ENCODE measurements at regions not wholly inside any gene's neighbourhood (a gene's known extent, or its start where the extent isn't known, plus 50 kb on each side); places are given as distances from the start of the nearest gene placed in this dataset.
"Not testable (repeated sequence)": the region's sequence is repeated elsewhere in the genome, so short reads cannot be mapped to it uniquely, and the experiment has no call there.

GRCh38 chr12:84034871-84035270 is 877.7 kb downstream of the SLC6A15 start:
- no peak for DNase-seq (ENCODE audit: low read depth)
- TF ChIP-seq CTCF (IDR thresholded peaks at IDR 0.05; ENCODE audit: low read length, missing control alignments): no peak
- H3K4me3 ChIP-seq (replicated peaks; ENCODE audit: low read depth, low read length): no peak overlapping the region

- no peak overlapping the region for H3K4me3 ChIP-seq (replicated peaks; ENCODE audit: low read depth, low read length)
- no peak for TF ChIP-seq CTCF (IDR thresholded peaks at IDR 0.05; ENCODE audit: low read length, missing control alignments)
- no peak for DNase-seq (ENCODE audit: low read depth)
Measured at GRCh38 chr12:84033162-84033561, 879.4 kb downstream of the SLC6A15 start.

GRCh38 chr12:84018556-84019179 is 893.9 kb downstream of the SLC6A15 start:
- not testable (repeated sequence) for H3K4me3 ChIP-seq (replicated peaks; ENCODE audit: low read depth, low read length); DNase-seq (ENCODE audit: low read depth)

GRCh38 chr12:84016956-84017355 is 895.6 kb downstream of the SLC6A15 start:
- no peak for TF ChIP-seq CTCF (IDR thresholded peaks at IDR 0.05; ENCODE audit: low read length, missing control alignments)
- H3K4me3 ChIP-seq (replicated peaks; ENCODE audit: low read depth, low read length): no peak overlapping the region
- DNase-seq (ENCODE audit: low read depth): no peak

- no peak for DNase-seq (ENCODE audit: low read depth)
- no peak for TF ChIP-seq CTCF (IDR thresholded peaks at IDR 0.05; ENCODE audit: low read length, missing control alignments)
- no peak overlapping the region for H3K4me3 ChIP-seq (replicated peaks; ENCODE audit: low read depth, low read length)
Measured at GRCh38 chr12:83997423-83997822, 915.2 kb downstream of the SLC6A15 start.

- no peak for TF ChIP-seq CTCF (IDR thresholded peaks at IDR 0.05; ENCODE audit: low read length, missing control alignments)
- no peak overlapping the region for H3K4me3 ChIP-seq (replicated peaks; ENCODE audit: low read depth, low read length)
- no peak for DNase-seq (ENCODE audit: low read depth)
Measured at GRCh38 chr12:83996671-83997070, 915.9 kb downstream of the SLC6A15 start.

GRCh38 chr12:83985084-83985483 is 927.5 kb downstream of the SLC6A15 start:
- H3K4me3 ChIP-seq (replicated peaks; ENCODE audit: low read depth, low read length): no peak overlapping the region
- no peak for TF ChIP-seq CTCF (IDR thresholded peaks at IDR 0.05; ENCODE audit: low read length, missing control alignments)
- no peak for DNase-seq (ENCODE audit: low read depth)
